ENCODE measurements at regions not wholly inside any gene's neighbourhood (a gene's known extent, or its start where the extent isn't known, plus 50 kb on each side); places are given as distances from the start of the nearest gene placed in this dataset.

DNA sequence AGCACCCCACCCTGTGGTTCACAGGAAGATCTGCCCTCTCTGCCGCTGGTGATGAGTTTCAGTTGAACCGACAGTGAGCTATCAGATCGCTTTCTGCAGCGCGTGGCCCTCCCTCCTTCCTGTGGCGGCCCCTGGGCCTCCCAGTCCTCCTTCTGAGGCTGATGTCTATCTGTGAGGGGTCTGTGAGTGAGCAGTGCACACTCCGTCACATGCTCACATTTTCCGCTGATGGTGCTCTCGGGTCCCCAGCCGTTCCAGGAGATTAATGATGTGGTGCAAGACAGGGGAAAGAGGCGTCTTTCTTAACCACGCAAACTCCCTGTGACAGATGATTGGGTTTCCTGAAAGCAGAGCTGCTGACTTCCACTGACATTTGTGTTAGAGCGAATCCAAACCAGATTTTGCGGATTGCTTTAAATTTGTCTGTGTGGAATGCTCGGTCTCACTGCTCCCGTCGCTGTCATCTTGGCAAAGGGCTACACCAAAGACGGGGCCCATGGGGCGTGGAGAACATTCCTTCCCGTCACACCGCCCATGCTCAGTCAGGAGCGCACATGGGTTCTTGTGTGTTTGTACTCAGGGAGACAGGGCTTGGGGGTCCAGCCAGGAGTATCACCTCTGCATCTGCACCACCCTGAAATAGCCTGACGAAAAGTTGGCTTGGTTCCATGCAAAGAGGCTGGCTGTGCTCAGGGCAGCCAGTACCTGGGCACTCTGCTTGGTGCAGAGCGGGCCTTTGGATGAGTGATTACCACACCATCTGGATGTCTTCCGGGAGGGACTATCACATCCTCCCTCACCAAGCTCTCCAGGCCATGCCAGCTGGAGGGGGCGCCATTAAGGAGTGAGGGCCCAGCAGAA lies 154.7 kb upstream of the HS6ST1 start:
- DNase-seq (ENCODE audit: low read depth) = no peak

DNA sequence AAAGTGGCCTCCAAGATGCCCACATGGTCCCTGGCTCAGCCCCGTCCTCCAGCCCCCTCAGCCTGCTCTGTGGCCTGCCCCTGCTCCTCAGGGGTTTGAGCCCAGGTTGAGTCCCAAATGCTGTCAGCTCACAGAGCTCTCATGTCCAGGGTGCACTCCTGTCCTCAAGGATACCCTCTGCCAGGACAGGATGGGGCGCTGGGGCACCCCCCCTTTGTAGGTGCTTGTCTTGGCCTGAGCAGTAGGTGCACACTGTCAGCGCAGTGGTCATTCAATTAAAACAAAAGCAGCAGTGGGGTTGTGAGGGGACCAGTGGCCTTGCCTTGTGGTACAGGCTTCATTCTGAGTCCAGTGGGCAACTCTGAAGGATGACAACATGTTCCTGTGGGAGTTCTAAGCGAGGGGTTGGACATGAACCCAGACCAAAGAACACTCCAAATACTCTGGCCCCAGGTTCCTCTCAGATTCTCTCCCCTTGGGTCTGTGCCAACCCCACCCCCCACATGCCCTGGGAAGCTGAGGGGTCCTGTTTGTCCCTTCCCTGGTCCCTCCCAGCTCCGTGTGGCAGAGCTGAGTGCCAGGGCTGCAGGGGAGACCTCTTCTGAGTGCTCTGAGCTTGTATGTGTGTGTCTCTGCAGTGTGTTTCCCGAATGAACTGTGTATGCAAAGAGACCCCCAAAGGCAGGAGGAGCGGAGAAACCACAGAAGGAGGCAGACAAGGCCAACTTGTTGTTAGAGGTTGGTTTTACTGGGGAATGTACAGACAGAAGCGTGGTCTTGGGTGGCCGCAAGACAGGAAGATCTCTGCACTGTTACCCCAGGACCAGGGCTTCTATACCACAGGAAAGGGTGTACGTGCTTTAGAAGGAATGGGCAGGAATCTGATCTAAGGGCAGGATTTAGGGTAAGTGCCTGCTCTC lies 155.6 kb upstream of the HS6ST1 start:
- no peak for DNase-seq (ENCODE audit: low read depth)

DNA sequence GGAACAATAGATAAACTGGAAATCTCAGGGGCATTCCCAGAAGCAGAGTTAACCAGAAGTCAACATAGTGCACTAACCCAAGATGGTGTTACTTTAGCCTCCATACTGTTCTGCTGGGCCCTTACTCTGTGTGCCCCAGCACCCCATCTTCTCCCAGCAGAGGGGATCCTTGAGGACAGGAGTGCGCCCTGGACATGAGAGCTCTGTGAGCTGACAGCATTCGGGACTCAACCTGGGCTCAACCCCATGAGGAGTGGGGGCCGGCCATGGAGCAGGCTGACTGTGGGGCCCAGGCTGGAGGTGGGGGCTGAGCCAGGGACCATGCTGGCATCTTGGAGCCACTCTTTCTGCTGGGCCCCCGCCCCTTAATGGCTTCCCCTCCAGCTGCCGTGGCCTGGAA lies 156.3 kb upstream of the HS6ST1 start:
- DNase-seq (ENCODE audit: low read depth) = no peak

DNA sequence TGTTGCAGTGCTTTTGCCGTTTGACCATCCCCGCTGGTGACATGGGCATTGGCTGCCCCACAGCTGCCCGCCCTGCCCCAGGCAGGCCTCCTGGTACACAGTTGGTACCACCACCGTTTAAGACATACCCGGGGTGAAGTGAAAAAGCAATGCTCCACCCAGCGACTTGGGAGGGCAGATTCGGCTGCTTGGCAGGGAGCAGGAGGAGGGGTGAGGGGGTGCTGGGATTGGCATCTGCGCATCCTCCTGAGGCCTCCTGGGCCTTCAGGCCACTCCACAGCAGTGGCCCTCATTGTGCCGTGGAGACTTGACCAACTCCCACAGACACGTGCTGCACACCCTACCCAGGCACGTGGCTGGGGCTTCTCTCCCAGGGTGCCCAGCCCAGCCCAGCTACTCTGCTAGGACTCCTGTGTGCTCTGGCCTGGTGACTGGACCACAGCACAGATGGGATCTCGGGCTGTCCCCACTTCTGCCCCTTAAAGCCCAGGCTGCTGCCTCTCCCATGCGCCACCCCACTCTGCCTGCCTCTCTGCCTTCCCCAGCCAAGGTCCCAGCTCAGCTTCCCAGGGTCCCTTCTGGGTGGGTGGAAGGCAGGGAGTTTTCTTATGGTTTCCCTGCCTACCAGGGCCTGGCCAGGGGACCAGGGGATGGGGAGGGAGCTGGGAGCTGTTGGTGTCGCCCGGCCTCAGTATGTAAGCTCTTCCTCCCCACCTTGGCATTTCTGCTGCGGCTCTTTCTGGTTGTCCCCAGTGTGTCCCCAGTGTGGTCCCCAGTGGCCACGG lies 157.0 kb upstream of the HS6ST1 start:
- no peak for DNase-seq (ENCODE audit: low read depth)

DNA sequence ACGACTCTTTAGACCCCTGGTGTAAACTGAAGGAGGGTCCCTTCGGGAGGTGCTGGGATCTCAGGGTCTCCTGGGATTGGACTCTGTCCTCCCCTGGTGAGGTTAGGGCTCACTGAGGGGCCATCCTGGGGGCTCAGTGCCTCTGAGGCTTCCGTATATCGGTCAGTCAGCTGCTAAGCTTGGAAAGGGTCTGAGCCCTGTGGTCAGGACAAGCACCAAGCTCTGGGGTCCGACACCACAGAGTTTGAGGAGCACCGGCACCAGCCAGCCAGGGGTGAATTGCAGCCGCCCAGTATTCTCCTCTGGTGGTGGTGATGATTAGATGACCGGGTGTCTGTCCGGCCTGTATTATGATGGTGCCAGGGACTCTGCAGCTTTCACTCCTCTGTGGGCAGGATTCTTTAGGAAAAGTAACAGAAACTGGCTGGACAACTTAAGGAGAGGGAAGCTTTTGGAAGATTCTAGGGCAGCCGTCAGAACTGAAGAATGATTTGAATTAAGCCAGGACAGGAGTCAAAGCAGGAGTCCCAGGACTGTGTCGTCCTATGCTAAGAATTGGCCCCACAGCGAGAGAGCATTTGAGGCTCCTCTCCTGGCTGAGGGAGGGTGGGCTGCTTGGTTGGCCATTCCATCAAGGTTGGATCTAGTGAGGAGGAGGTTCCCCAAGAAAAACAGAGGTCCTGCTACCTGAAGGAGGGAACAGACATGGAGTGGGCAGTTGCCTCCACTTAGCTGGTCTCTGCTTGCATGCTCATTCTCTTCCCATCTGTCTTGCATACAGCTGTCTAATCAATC lies 158.6 kb upstream of the HS6ST1 start:
- DNase-seq (ENCODE audit: low read depth) = no peak

DNA sequence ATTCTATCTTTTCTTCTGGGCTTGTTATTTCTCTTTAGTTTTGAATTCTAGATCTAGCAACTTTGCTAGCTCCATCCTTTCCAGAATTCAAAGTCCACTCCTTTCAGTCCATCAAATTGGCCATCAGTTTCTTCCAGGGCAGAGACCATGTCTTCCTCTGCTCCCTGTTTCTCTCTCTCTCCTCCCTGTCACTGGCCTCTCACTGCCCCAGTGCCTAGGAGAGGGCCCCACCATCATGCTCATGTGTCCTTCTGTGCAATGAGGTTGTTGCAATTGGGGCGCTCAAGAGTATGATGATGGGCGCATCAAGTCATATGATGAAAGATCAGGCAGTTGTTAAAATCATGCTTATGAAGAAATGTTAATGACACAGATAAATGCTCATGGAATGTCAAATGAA lies 159.2 kb upstream of the HS6ST1 start:
- DNase-seq (ENCODE audit: low read depth) = no peak

DNA sequence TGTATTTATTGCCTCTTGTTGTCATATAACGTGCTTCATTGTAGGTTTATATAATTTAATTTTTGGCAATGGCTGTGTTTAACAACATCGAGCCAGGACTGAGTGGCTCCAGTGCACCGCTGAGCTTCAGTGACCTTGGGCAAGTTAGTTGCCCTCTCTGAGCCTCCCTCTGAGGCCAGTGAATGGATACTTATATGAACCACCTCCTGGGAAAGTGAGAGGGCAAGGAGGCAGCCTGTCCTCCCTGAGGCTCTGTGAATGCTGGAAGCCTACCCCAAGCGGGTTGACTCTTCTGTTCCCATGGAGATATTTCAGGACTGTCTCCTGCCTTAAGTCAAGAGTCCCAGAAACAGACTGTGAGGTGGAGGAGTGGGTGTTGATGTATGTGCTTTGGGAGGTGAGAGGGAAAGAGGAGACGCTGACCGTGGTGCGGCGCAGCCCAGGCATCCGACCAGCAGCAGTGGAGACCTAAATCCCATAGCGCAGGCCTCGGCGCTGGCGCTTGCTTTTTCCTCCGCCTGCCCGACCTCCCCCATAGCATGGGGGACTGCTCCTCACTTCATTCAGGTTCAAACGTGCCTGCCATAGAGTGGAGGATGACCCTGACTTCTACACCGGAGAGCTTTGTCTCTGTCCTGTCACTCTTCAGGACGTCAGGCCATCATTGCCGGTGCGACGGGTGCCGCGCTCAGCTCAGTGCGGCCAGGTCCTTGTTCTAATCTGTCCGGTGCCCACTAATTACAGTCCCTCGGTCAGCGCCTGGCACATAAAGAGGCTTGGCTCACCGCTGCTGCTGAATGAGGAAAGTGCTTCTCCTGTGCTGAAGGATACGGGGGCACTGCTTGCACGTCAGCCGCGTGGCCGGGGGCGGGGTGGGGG lies 167.3 kb upstream of the HS6ST1 start:
- no peak for DNase-seq (ENCODE audit: low read depth)

DNA sequence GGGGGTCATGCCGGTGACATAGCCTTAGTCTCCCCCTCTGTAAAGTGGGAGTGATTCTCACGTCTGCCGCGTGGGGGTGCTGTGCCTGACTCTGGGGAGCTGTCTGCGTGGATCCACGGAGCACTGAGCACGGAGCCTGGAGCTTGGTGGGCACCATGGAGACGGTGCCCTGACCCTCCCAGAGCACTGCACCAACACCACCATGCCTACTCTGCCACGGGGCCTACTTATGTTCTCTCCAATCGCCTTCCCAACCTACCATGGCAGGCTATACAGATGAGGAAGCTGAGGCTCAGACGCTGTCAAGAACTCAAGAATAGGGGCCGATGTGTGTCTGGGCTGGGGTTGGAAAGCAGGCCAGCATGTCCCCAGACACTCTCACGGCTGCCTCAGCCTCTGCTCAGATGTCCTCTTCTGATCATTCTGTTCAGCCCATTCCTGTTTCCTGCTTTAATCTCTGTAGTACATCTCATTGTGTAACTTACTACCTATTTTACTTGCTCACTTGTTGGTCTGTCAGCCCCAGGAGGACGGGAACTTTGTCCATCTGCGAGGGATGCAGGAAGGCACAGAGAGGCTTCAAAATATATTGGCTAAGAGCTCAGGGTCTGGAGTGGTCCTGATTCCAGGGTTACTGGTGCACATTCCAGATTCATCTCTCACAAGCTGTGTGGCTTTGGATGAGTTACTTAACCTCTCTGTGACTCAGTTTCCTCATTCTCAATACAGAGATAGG lies 168.1 kb upstream of the HS6ST1 start:
- DNase-seq (ENCODE audit: low read depth) = no peak

DNA sequence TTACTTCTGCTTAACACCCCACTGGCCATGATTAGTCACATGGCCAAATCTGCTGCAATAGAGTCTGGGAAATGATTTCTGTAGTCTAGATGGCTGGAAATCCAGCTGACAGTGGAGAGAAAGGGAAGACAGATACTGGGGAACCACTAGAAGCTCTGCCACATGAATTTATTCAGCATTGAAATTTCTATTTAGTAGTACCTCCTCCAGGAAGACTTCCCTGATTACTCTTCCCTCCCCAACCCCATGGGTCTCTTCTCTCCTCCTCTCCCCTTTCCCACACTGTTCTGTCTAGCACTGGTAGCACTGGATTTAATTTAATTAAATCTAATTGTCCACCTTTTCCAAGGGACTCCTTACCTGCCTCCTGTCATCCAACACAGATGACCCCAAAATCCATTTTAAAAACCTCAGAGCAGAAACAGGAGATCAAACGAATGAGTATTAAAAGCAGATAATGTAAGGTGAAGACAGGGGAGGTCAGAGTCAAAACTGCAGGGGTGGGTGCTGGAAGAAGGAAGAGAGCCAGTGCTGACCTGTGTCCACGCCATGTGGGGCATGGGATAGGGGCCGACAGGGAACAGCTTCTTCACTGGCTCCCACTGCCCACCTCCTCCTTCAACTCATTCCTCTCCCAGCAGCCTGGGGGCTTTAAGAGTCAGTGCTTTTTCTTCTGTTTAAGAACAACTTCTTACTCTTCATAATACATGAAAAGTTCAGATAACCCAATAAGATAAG lies 169.2 kb upstream of the HS6ST1 start:
- no peak for DNase-seq (ENCODE audit: low read depth)

DNA sequence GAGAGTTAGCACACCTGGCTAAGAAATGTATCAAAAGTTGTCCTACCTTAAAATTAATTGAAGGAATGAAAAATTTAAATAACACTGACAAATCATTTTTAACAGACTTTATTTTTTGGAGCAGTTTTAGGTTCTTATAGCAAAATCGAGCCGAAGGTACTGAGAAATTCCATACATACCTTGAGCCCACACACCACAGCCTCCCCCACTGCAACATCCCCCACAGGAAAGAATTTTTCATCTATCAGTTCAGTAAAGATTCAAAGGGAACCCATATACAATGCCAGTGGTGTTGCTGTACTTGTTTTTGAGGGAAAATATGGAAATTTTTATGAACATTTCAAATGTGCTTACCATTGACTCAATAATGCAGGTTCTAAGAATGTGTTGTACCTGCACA lies 169.8 kb upstream of the HS6ST1 start:
- no peak for DNase-seq (ENCODE audit: low read depth)

DNA sequence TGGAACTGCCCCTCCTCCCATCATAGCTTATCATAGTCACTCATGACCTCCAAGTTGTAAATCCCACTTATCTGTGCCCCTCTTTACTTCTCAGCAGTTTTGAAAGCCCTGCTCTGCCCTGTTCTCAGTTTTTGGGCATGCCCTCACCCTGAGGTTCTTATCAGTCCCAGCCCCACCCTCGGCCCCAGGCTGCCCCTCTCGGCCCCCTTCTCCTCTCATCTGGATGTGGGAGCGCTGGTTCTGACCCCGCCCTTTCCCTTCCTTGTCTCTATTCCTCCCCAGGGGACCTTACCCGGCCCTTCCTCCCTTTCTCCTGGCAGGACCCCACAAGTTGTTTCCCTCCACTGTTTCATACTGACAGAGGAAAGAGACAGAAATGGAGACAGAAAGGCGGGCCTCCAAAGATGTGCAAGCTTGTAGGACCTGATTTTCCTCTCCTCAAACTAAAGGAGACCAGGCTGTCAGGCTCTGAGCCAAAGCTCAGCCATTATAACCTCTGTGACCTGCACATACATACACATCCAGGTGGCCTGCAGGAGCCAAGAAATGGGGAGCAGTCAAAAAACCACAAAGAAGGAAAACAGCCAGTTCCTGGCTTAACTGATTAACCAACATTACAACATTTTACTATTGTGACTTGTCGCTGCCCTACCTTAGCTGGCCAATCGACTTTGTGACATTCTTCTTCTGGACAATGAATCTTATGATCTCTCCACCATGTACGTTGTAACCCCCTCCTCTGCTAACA lies 171.0 kb upstream of the HS6ST1 start:
- DNase-seq (ENCODE audit: low read depth) = no peak

DNA sequence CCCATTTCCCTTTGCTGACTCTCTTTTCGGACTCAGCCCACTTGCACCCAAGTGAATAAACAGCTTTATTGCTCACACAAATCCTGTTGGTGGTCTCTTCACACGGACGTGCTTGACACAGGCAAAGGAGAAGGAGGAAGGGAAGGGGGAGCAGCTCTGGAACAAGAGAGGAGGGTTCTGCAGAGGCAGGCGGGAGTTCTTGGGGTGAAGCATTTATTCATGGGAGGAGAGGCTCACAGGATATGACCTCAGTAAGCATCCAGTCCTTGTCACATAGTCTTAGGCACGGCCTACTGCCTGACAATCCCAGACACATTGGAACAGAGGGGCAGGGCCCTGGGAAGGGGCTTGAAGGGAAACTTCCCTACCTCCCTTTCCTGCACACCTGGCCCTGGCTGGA lies 171.7 kb upstream of the HS6ST1 start:
- DNase-seq (ENCODE audit: low read depth) = no peak

DNA sequence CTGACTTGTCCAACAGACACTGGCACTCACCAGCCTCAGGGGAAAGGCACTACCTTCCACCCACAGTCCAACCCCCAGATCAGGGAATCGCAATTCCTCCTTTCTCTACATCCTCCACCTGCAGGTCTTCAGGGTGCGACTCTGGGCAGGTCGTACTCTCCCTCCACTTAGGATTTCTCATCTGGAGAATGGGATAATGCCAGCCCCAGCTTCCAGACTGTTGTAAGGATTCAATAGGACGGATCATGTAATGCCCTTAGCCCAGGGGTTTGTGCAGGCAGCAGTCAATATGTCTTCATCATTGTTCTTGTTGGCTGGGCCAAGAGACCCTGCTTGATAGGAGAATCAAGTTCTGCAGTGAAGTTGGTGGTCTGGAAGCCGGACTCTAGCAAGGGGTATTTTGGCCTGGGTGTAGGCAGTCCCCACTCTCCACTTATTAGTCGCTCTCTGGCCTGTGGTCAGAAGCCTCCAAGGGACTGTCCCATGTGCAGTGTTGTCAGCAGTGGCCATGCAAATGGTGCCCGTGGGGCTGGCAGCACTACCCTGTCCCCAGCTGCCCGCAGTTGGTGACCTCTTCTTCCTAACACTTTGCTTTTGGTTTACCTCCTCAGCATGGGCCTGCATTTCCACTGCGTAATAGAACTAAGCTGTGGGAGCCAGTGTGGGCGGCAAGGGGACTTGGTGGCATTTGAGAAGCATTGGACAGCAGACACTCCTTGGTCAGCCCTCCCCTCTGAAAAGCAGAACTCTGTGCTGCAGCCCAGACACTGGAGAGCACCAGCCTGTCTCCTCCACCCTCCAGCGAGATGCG lies 172.4 kb upstream of the HS6ST1 start:
- no peak for DNase-seq (ENCODE audit: low read depth)

DNA sequence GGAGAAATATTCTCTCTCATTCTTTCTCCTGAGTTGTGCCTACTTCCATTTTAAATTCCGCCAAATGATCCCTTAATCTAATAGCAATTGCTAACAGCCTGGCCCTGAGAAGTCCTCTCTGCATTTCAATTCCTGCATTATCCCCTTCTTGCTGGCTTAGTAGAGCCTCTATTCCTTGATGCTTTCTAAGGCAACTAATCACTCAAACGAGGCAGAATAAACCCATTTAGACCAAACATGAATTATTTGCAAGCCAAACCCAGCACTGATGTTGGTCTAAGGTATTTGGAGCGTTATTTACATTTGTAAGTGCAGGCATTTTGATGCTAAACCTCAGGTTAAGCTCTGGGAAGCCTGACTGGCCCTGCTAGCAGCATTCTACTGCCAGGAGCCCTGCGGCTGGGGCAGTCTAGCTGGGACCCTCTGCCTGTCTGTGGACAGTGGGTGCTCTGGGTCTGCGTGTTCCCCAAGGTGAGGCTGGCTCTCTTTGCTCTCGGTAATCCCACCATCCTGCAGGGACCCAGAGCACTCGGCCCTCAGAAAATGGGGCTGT lies 173.1 kb upstream of the HS6ST1 start:
- DNase-seq (ENCODE audit: low read depth) = no peak

DNA sequence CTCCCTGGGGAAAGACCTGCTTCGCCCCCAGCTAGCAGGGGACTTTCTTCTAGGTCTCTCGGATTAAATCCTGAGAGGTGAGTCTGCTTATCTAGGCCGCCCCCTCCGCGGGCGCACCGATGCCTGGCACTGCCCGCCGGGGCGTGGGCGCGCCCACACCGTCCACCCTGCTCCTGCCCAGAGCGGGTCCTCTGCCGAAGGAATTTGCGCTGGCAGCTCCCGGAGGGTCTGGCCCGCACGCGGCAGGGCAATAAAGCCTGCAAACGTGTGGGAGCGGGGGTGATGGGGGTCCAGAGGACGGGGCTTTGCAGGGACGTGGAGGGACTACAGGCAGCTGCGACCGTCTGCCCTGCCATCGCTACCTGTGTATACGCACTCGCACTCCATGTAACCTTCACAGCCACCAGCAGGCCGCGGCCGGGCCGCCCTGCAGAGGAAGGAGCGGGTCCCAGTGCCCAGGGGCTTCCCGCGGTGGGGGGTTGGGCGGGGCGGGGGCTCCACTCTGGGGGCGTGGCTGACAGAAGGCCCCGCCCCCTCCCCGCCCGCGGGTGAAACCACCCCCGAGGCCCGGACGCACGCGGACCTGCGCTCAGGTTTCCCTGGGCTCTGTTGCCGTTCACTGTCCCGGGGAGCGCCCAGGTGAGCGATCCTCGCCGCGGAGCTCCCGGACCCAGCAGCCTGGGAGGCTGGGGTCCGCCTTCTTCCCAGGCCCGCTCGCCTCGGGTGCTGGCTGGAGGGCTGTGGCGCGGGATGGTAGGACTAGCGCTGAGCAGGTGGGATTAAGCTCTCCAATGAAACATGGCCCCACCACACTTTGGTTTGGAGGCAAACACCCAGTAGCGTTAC lies 174.5 kb upstream of the HS6ST1 start:
- DNase-seq (ENCODE audit: low read depth) = no peak

DNA sequence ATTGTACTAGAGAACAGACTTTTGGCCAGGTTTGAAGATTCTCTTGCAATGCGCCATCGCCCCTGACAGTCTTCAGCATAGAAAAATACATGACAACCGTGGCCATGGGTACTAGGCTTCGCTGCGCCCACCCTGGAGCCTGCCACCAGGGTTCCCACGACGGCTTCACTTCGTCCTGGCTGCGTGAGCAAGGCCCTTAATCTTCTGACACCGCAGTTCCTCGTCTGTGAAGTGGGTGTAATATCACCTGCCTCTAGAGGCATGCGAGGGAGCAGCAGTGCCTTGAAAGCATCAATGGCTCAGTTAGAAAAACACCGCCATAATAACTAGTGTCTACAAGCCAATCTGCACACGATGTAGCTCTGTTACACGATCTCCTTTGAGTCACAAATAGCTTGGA lies 175.2 kb upstream of the HS6ST1 start:
- no peak for DNase-seq (ENCODE audit: low read depth)
